ENCODE measurements at regions not wholly inside any gene's neighbourhood (a gene's known extent, or its start where the extent isn't known, plus 50 kb on each side); places are given as distances from the start of the nearest gene placed in this dataset.

GRCh38 chr18:45151645-45152044 lies 463.6 kb upstream of the SLC14A2 start:
- H3K9me3 ChIP-seq: no peaks in the 10 kb centered on the region
- no peak overlapping the region for H3K27ac ChIP-seq
- intact Hi-C loops (cut with DNase I; ENCODE audit: low total_unique reads): no loop called here
- H3K36me3 ChIP-seq (ENCODE audit: low read depth, missing control alignments): no peaks in the 10 kb centered on the region
- 84 to 97% methylated on average over 2 of the region's 2 CpGs for WGBS, 2 donors
- no peak for TF ChIP-seq POLR2A (IDR thresholded peaks at IDR 0.05)
- TF ChIP-seq CTCF (IDR thresholded peaks at IDR 0.05): no peak
- no peaks in the 10 kb centered on the region for H3K27me3 ChIP-seq
- H3K4me1 ChIP-seq: no peaks in the 10 kb centered on the region
- DNase-seq: no peak
- H3K4me3 ChIP-seq: no peak overlapping the region

GRCh38 chr18:45155526-45155925 lies 459.8 kb upstream of the SLC14A2 start:
- Histone ChIP-seq H3K9me3 (no peaks in the 10 kb centered on the region), H3K27me3 (no peaks in the 10 kb centered on the region), H3K4me3 (no peak overlapping the region), H3K36me3 (ENCODE audit: low read depth, missing control alignments) (no peaks in the 10 kb centered on the region), H3K4me1 (no peaks in the 10 kb centered on the region), H3K27ac (no peak overlapping the region)
- no peak for DNase-seq
- intact Hi-C loops (cut with DNase I; ENCODE audit: low total_unique reads): no loop called here
- TF ChIP-seq POLR2A (IDR thresholded peaks at IDR 0.05) (no peak), CTCF (IDR thresholded peaks at IDR 0.05) (no peak)

- TF ChIP-seq CTCF (IDR thresholded peaks at IDR 0.05) (no peak), POLR2A (IDR thresholded peaks at IDR 0.05) (no peak)
These were observed 458.3 kb upstream of the SLC14A2 start for GRCh38 chr18:45156946-45157345.

GRCh38 chr18:45157576-45157975 lies 457.7 kb upstream of the SLC14A2 start:
- Histone ChIP-seq H3K9me3 (no peaks in the 10 kb centered on the region), H3K27ac (no peak overlapping the region), H3K36me3 (ENCODE audit: low read depth, missing control alignments) (no peaks in the 10 kb centered on the region), H3K4me3 (no peak overlapping the region), H3K27me3 (no peaks in the 10 kb centered on the region), H3K4me1 (no peaks in the 10 kb centered on the region)
- no peak for DNase-seq
- intact Hi-C loops (cut with DNase I; ENCODE audit: low total_unique reads): no loop called here
- WGBS, 2 donors: 65 to 76% methylated on average over 1 of the region's 1 CpG
- TF ChIP-seq CTCF (IDR thresholded peaks at IDR 0.05): no peak
- no peak for TF ChIP-seq POLR2A (IDR thresholded peaks at IDR 0.05)

More at GRCh38 chr18:45156946-45157345, 458.3 kb upstream of the SLC14A2 start:
- no peaks in the 10 kb centered on the region for H3K27me3 ChIP-seq
- H3K36me3 ChIP-seq (ENCODE audit: low read depth, missing control alignments): no peaks in the 10 kb centered on the region
- 78 to 89% methylated on average over 3 of the region's 3 CpGs for WGBS, 2 donors
- H3K27ac ChIP-seq: no peak overlapping the region
- H3K4me1 ChIP-seq: no peaks in the 10 kb centered on the region
- DNase-seq: no peak
- no peak overlapping the region for H3K4me3 ChIP-seq
- intact Hi-C loops (cut with DNase I; ENCODE audit: low total_unique reads): no loop called here
- no peaks in the 10 kb centered on the region for H3K9me3 ChIP-seq

GRCh38 chr18:45161850-45162249 lies 453.4 kb upstream of the SLC14A2 start:
- no peak for TF ChIP-seq CTCF (IDR thresholded peaks at IDR 0.05)
- no peak for TF ChIP-seq POLR2A (IDR thresholded peaks at IDR 0.05)

More at GRCh38 chr18:45161850-45162249, 453.4 kb upstream of the SLC14A2 start:
- 74 to 92% methylated on average over 6 of the region's 6 CpGs for WGBS, 2 donors
- DNase-seq: no peak
- intact Hi-C loops (cut with DNase I; ENCODE audit: low total_unique reads): no loop called here
- Histone ChIP-seq H3K4me1 (no peaks in the 10 kb centered on the region), H3K4me3 (no peak overlapping the region), H3K9me3 (no peaks in the 10 kb centered on the region), H3K27ac (no peak overlapping the region), H3K36me3 (ENCODE audit: low read depth, missing control alignments) (no peaks in the 10 kb centered on the region), H3K27me3 (no peaks in the 10 kb centered on the region)
